GM12878 (cell line): ENCODE measurements at regions not wholly inside any gene's neighbourhood (a gene's known extent, or its start where the extent isn't known, plus 50 kb on each side); places are given as distances from the start of the nearest gene placed in this dataset.

Experiments used
- ATAC-seq: fragments of 200-7000 bp; cut with Tn5 transposase; 3 replicates; pipeline ENCODE4 v1.9.1; 2020; ENCODE audit warnings: mild to moderate bottlenecking, moderate library complexity
- BruUV-seq: library from RNA; stranded (reverse); fragments of 400-500 nt; replicated peaks from 2 replicates; lab custom pipeline; 2021; lab: Mats Ljungman, UMichigan
- CTCF ChIA-PET: fragments of 300-600 bp; sonication (Branson Sonifier 250); formaldehyde crosslinking; extraction: SDS; loops from one replicate; lab custom pipeline; 2021; ENCODE audit warnings: inconsistent platforms; lab: Yijun Ruan, JAX
- POLR2A ChIA-PET: fragments of 350-600 bp; formaldehyde crosslinking; extraction: SDS; loops from one replicate; lab custom pipeline; 2021; ENCODE audit warnings: inconsistent platforms; lab: Charles Lee
- RAD21 ChIA-PET: fragments of 300-600 bp; sonication (Branson Sonifier 250); formaldehyde crosslinking; loops from one replicate; lab custom pipeline; 2023; ENCODE audit warnings: antibody characterized with exemption; ENCODE audit not compliant: unreplicated experiment; lab: Charles Lee
- SMC1A ChIA-PET: fragments of 300-600 bp; sonication (Branson Sonifier 250); formaldehyde crosslinking; loops from one replicate; lab custom pipeline; 2023; ENCODE audit not compliant: unreplicated experiment, uncharacterized antibody; lab: Charles Lee
- DNase-seq: peaks from one replicate; pipeline ENCODE4 v3.0.0-alpha.2; 2011; ENCODE audit warnings: low read depth, low spot score
- FAIRE-seq: peaks from 3 replicates; lab custom pipeline; 2011; peaks lifted over from hg19 to GRCh38; lab: Jason Lieb, UNC
- H2AFZ ChIP-seq: 2 replicates; pipeline ENCODE4 v1.6.0; 2011; ENCODE audit warnings: low read depth, low read length, control low read depth; ENCODE audit not compliant: control insufficient read depth
- H3K27ac ChIP-seq: 2 replicates; pipeline ENCODE4 v1.5.1; 2011; ENCODE audit warnings: control low read depth; ENCODE audit not compliant: control insufficient read depth, insufficient read depth
- H3K27me3 ChIP-seq, 2 experiments: replicated peaks in 1 of 2; 2 replicates each; pipeline versions ENCODE4 v1.6.0 to v1.6.1; 2011; ENCODE audit warnings: low read length in 1 of 2; ENCODE audit not compliant: control insufficient read depth in 2 of 2, insufficient read depth in 2 of 2
- H3K36me3 ChIP-seq, 2 experiments: 2 replicates each; pipeline ENCODE4 v1.5.1; 2011; ENCODE audit warnings: low read length in 1 of 2; ENCODE audit not compliant: control insufficient read depth in 2 of 2, insufficient read depth in 2 of 2
- H3K4me1 ChIP-seq: 2 replicates; pipeline ENCODE4 v1.6.1; 2011; ENCODE audit warnings: mild to moderate bottlenecking, low read length, moderate library complexity, mixed read lengths; ENCODE audit not compliant: control insufficient read depth, insufficient read depth
- H3K4me2 ChIP-seq: 2 replicates; pipeline ENCODE4 v1.6.0; 2011; ENCODE audit warnings: control low read depth; ENCODE audit not compliant: control insufficient read depth, insufficient read depth
- H3K4me3 ChIP-seq: fragments of 200-600 bp; sonication (generic); 2 replicates; pipeline ENCODE4 v1.5.1; 2016
- H3K79me2 ChIP-seq: 2 replicates; pipeline ENCODE4 v1.6.0; 2011; ENCODE audit warnings: low read length; ENCODE audit not compliant: control insufficient read depth, insufficient read depth
- H3K9ac ChIP-seq: 2 replicates; pipeline ENCODE4 v1.8.0; 2011; ENCODE audit warnings: low read length, control low read depth, mixed read lengths; ENCODE audit not compliant: control insufficient read depth, insufficient read depth
- H3K9me3 ChIP-seq: replicated peaks from 3 replicates; pipeline ENCODE4 v1.5.1; 2011; ENCODE audit warnings: mild to moderate bottlenecking, low read length; ENCODE audit not compliant: control insufficient read depth, insufficient read depth
- H4K20me1 ChIP-seq: 2 replicates; pipeline ENCODE4 v1.6.0; 2011; ENCODE audit not compliant: control insufficient read depth, insufficient read depth
- E2F8 ChIP-seq: fragments of 450-650 bp; IDR thresholded peaks from 2 replicates; pipeline ENCODE4 v1.6.1; 2018; ENCODE audit warnings: mild to moderate bottlenecking, low read depth, moderate library complexity; ENCODE audit not compliant: partially characterized antibody
- RFX5 ChIP-seq: IDR thresholded peaks from 2 replicates; pipeline ENCODE4 v1.6.1; 2011; ENCODE audit warnings: low read depth, low read length, improper control_type of control experiment
- SREBF1 ChIP-seq: IDR thresholded peaks from 2 replicates; pipeline ENCODE4 v1.6.1; 2012; ENCODE audit warnings: mild to moderate bottlenecking, low read length
- ZBTB33 ChIP-seq: fragments of 450-650 bp; IDR thresholded peaks from 2 replicates; pipeline ENCODE4 v1.6.1; 2017; ENCODE audit warnings: mild to moderate bottlenecking
- ZNF687 ChIP-seq: fragments of 450-650 bp; IDR thresholded peaks from 2 replicates; pipeline ENCODE4 v1.6.1; 2017; ENCODE audit warnings: mild to moderate bottlenecking, moderate library complexity
- ZZZ3 ChIP-seq: IDR thresholded peaks from 2 replicates; pipeline ENCODE4 v1.6.1; 2011; ENCODE audit warnings: low read depth; ENCODE audit not compliant: control insufficient read depth, insufficient read length
- WGBS: methylation state at CpG from one replicate; pipeline ENCODE4 v1.1.6; 2016; ENCODE audit warnings: low lambda C conversion rate; ENCODE audit not compliant: insufficient replicate concordance, insufficient coverage; ENCODE audit errors: missing lambda C conversion rate; 5-methylcytosine and 5-hydroxymethylcytosine counted together
- in situ Hi-C: fragments of 300-500 bp; cut with MboI; formaldehyde crosslinking; loops from 9 replicates; pipeline ENCODE4 v1.14.3; 2018; ENCODE audit warnings: mixed read lengths
- intact Hi-C: fragments of 100-400 bp; cut with micrococcal nuclease; formaldehyde crosslinking; loops from one replicate; pipeline ENCODE4 v1.14.2; 2022; ENCODE audit not compliant: unreplicated experiment

- Histone ChIP-seq H3K4me3 (no peak overlapping the region), H4K20me1 (no peaks in the 10 kb centered on the region), H3K27me3 (peaks cover 0 to 2% of the 10 kb centered on the region in 2 experiments; a peak in 1 of 4 replicates)
- no TSS peak for BruUV-seq
- SMC1A ChIA-PET = interaction anchor here (1.1 to 3.0 kb wide), 11 partner anchors 10 to 1213 kb away, joined by 3 to 21 read pairs (median 6); no protein-coding TSS in a partner anchor
- no peak for TF ChIP-seq SREBF1
- no peak for TF ChIP-seq ZBTB33
- TF ChIP-seq RFX5 = no peak
- no peak for TF ChIP-seq ZZZ3
- TF ChIP-seq E2F8 = no peak
- TF ChIP-seq ZNF687 = no peak
- TF ChIP-seq, all 136 proteins: peak for 0
- no peak overlapping the region for H2AFZ ChIP-seq
- RAD21 ChIA-PET = interaction anchor here (0.8 to 1.9 kb wide), 8 partner anchors 20 to 1213 kb away, joined by 3 to 20 read pairs (median 10); no protein-coding TSS in a partner anchor
- H3K9me3 ChIP-seq = no peaks in the 10 kb centered on the region; the same call in 2 of the 3 replicates
- POLR2A ChIA-PET = no interaction called here
- no peaks in the 10 kb centered on the region for H3K79me2 ChIP-seq
- no peak for DNase-seq
- H3K4me1 ChIP-seq = no peaks in the 10 kb centered on the region
- H3K27ac ChIP-seq = no peak overlapping the region
- 20% methylated on average over 8 of the region's 8 CpGs for WGBS
- ATAC-seq = peak; percentile 15; the same call in 2 of the 3 replicates
- FAIRE-seq = no peak
- no peak overlapping the region for H3K9ac ChIP-seq
- CTCF ChIA-PET = interaction anchor here (0.8 to 5.5 kb wide), 29 partner anchors 8 to 1279 kb away, joined by 3 to 46 read pairs (median 5); no protein-coding TSS in a partner anchor
- in situ Hi-C loops = loop anchor here (5.0 to 25.0 kb wide), 4 partner anchors 267 to 1389 kb away; partner anchors contain the start of gene NTRK2
- intact Hi-C loops = loop anchor here (1.0 to 5.0 kb wide), 6 partner anchors 384 to 1212 kb away; no protein-coding TSS in a partner anchor
- H3K4me2 ChIP-seq = no peak overlapping the region
- H3K36me3 ChIP-seq = no peaks in the 10 kb centered on the region
Measured at GRCh38 chr9:84397822-84398221, 57.3 kb upstream of the SLC28A3 start.
